Loucy (cell line): ENCODE measurements at regions not wholly inside any gene's neighbourhood (a gene's known extent, or its start where the extent isn't known, plus 50 kb on each side); places are given as distances from the start of the nearest gene placed in this dataset.

Experiments used
- EZH2phosphoT487 ChIP-seq: fragments of 200-600 bp; IDR thresholded peaks from 2 replicates; pipeline ENCODE4 v1.6.1; 2018; ENCODE audit warnings: antibody characterized with exemption, mild to moderate bottlenecking, moderate library complexity, borderline replicate concordance
- TF ChIP-seq, protein P1 (sequence below): fragments of 200-600 bp; sonication (generic); conservative IDR thresholded peaks from 2 replicates; pipeline ENCODE4 v1.5.1; 2014; ENCODE audit warnings: mild to moderate bottlenecking, antibody characterized with exemption, low read length

DNA sequence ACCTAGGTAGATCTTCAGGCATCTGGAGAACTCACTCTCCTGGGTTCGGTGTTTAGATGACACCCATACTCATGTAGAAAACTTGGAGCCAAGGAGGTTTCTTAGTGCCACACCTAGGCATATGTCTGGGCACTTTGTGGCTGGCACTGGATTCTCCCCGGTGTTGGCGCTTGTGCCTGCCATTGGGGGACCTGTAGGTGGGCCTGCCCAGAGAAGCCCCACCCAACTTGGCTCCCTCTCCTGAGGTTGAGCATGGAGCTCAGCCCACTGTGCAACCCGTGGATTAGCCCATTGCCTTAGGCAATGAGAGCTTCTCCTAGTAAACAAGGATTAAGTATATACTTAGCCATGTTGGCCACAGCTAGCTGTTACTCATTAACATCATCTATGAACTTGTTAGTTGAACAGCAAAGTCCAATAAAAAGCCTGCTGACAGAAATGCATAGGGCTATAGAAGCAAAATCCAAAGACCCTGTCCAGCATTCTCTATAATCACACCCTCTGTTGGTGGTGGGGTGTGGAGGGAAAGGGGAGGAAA, 335.5 kb upstream of the CHORDC1 start:
- TF ChIP-seq, protein P1, sequence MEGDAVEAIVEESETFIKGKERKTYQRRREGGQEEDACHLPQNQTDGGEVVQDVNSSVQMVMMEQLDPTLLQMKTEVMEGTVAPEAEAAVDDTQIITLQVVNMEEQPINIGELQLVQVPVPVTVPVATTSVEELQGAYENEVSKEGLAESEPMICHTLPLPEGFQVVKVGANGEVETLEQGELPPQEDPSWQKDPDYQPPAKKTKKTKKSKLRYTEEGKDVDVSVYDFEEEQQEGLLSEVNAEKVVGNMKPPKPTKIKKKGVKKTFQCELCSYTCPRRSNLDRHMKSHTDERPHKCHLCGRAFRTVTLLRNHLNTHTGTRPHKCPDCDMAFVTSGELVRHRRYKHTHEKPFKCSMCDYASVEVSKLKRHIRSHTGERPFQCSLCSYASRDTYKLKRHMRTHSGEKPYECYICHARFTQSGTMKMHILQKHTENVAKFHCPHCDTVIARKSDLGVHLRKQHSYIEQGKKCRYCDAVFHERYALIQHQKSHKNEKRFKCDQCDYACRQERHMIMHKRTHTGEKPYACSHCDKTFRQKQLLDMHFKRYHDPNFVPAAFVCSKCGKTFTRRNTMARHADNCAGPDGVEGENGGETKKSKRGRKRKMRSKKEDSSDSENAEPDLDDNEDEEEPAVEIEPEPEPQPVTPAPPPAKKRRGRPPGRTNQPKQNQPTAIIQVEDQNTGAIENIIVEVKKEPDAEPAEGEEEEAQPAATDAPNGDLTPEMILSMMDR: no peak
- no peak for TF ChIP-seq EZH2phosphoT487
